ENCODE measurements at regions not wholly inside any gene's neighbourhood (a gene's known extent, or its start where the extent isn't known, plus 50 kb on each side); places are given as distances from the start of the nearest gene placed in this dataset.

GRCh38 chr1:56387071-56387740 is 192.2 kb downstream of the PLPP3 start:
- Mint-ChIP-seq H3K27ac (no peak overlapping the region), H3K4me3 (no peak overlapping the region), H3K36me3 (ENCODE audit: low read depth) (peaks cover 1% of the 10 kb centered on the region), H3K9me3 (no peaks in the 10 kb centered on the region), H3K27me3 (ENCODE audit: insufficient read depth) (peaks cover 9% of the 10 kb centered on the region), H3K4me1 (peaks cover 19% of the 10 kb centered on the region)
- no peaks in the 10 kb centered on the region for H3K4me1 ChIP-seq (ENCODE audit: control insufficient read depth, insufficient read depth, low read length)
- no peaks in the 10 kb centered on the region for H3K9me3 ChIP-seq (ENCODE audit: control insufficient read depth, low read length)
- H3K36me3 ChIP-seq (ENCODE audit: control insufficient read depth, insufficient read depth, low read length), result no peaks in the 10 kb centered on the region
- TF ChIP-seq CTCF (conservative IDR thresholded peaks at IDR 0.05), result no peak
- 88 to 89% methylated on average over 1 of the region's 1 CpG for WGBS, 2 experiments (ENCODE audit: insufficient coverage in 1 of 2, insufficient read length in 1 of 2)
- DNase-seq, result no peak
- no peak overlapping the region for H3K4me3 ChIP-seq (ENCODE audit: low read length)
- H3K9ac ChIP-seq (ENCODE audit: extremely low read depth, low read length, poor library complexity, severe bottlenecking), result no peak overlapping the region
- H3K27me3 ChIP-seq (ENCODE audit: control insufficient read depth, insufficient read depth, low read length, poor library complexity, severe bottlenecking), result peaks cover 10% of the 10 kb centered on the region
- H3K27ac ChIP-seq (ENCODE audit: low read depth, low read length), result no peak overlapping the region

- Mint-ChIP-seq H3K27ac (no peak overlapping the region), H3K9me3 (no peaks in the 10 kb centered on the region), H3K4me3 (no peak overlapping the region), H3K36me3 (ENCODE audit: low read depth) (peaks cover 1% of the 10 kb centered on the region), H3K4me1 (peaks cover 5% of the 10 kb centered on the region), H3K27me3 (ENCODE audit: insufficient read depth) (no peaks in the 10 kb centered on the region)
- Histone ChIP-seq H3K27ac (ENCODE audit: low read depth, low read length) (no peak overlapping the region), H3K9me3 (ENCODE audit: control insufficient read depth, low read length) (no peaks in the 10 kb centered on the region), H3K4me3 (ENCODE audit: low read length) (no peak overlapping the region), H3K36me3 (ENCODE audit: control insufficient read depth, insufficient read depth, low read length) (no peaks in the 10 kb centered on the region), H3K9ac (ENCODE audit: extremely low read depth, low read length, poor library complexity, severe bottlenecking) (no peak overlapping the region), H3K4me1 (ENCODE audit: control insufficient read depth, insufficient read depth, low read length) (no peaks in the 10 kb centered on the region), H3K27me3 (ENCODE audit: control insufficient read depth, insufficient read depth, low read length, poor library complexity, severe bottlenecking) (no peaks in the 10 kb centered on the region)
- DNase-seq, result no peak
- no peak for TF ChIP-seq CTCF (conservative IDR thresholded peaks at IDR 0.05)
- 100% methylated on average over 1 of the region's 1 CpG for WGBS, 2 experiments (ENCODE audit: insufficient coverage in 1 of 2, insufficient read length in 1 of 2)
Measured at GRCh38 chr1:56385314-56385713, 194.0 kb downstream of the PLPP3 start.

GRCh38 chr1:56382929-56383328 is 196.4 kb downstream of the PLPP3 start:
- 81 to 88% methylated on average over 5 of the region's 5 CpGs for WGBS, 2 experiments (ENCODE audit: insufficient coverage in 1 of 2, insufficient read length in 1 of 2)
- Mint-ChIP-seq H3K4me1 (peaks cover 3% of the 10 kb centered on the region), H3K4me3 (no peak overlapping the region), H3K36me3 (ENCODE audit: low read depth) (no peaks in the 10 kb centered on the region), H3K27ac (no peak overlapping the region), H3K27me3 (ENCODE audit: insufficient read depth) (no peaks in the 10 kb centered on the region), H3K9me3 (no peaks in the 10 kb centered on the region)
- no peaks in the 10 kb centered on the region for H3K36me3 ChIP-seq (ENCODE audit: control insufficient read depth, insufficient read depth, low read length)
- H3K4me3 ChIP-seq (ENCODE audit: low read length), result no peak overlapping the region
- H3K27ac ChIP-seq (ENCODE audit: low read depth, low read length), result peak overlapping the region; percentile 29
- H3K9me3 ChIP-seq (ENCODE audit: control insufficient read depth, low read length), result no peaks in the 10 kb centered on the region
- TF ChIP-seq CTCF (conservative IDR thresholded peaks at IDR 0.05), result no peak
- no peaks in the 10 kb centered on the region for H3K27me3 ChIP-seq (ENCODE audit: control insufficient read depth, insufficient read depth, low read length, poor library complexity, severe bottlenecking)
- no peak for DNase-seq
- H3K9ac ChIP-seq (ENCODE audit: extremely low read depth, low read length, poor library complexity, severe bottlenecking), result no peak overlapping the region
- no peaks in the 10 kb centered on the region for H3K4me1 ChIP-seq (ENCODE audit: control insufficient read depth, insufficient read depth, low read length)

All from endodermal cell (in vitro differentiated cells).